HL-60/S4 (cell line): ENCODE measurements at regions not wholly inside any gene's neighbourhood (a gene's known extent, or its start where the extent isn't known, plus 50 kb on each side); places are given as distances from the start of the nearest gene placed in this dataset.
"Not testable (repeated sequence)": the region's sequence is repeated elsewhere in the genome, so short reads cannot be mapped to it uniquely, and the experiment has no call there.

Source experiments
- in situ Hi-C: fragments of 300-500 bp; cut with MboI; formaldehyde crosslinking; loops from 2 replicates; pipeline ENCODE4 v1.14.3; 2022; ENCODE audit warnings: low sequenced_read_pairs

DNA sequence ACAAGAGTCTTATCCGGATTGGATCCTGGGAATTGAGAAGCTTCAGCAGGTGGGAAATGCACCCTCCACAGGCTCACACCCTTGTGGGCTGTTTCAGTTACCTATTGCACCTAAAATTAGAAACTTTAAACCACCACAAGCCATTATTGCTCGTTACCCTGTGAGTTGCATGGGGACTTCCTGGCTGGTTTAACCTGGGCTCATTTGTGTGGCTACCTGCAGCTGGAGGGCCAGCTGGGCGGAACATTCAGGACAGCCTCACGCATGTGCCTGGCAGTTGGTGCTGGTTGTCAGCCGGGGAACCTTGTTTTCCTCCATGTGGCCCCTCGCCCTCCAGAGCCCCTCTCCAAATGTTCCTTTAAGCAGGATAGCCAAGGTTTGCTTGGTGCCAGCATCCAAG, 118.5 kb upstream of the DEFB108B start:
- in situ Hi-C loops: not testable (repeated sequence)

DNA sequence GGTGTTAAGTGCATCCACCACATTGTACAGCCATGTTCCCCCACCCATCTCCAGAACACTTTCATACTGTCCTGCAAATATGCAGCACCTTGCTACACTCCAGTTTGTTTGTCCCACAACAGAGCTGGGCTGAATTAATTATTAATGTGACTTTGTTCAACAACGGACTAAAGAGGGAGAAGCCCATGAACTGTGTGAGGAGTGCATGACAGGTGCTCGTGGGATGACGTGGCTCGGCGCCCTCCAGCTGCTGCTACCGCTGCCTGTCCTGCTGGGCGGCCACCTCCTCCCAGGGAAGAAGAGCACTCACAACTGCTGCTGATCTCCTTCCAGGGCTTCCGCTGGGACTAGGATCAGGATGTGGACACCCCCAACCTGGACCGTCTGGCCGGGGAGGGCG, 111.2 kb upstream of the DEFB108B start:
- in situ Hi-C loops: not testable (repeated sequence)

GRCh38 chr11:71723991-71724390, 109.0 kb upstream of the DEFB108B start:
- in situ Hi-C loops: not testable (repeated sequence)

- in situ Hi-C loops: loop anchor here (25.0 kb wide), 1 partner anchor 93 kb away; no protein-coding TSS in a partner anchor
Observed at GRCh38 chr11:71730748-71731147, 102.3 kb upstream of the DEFB108B start.

DNA sequence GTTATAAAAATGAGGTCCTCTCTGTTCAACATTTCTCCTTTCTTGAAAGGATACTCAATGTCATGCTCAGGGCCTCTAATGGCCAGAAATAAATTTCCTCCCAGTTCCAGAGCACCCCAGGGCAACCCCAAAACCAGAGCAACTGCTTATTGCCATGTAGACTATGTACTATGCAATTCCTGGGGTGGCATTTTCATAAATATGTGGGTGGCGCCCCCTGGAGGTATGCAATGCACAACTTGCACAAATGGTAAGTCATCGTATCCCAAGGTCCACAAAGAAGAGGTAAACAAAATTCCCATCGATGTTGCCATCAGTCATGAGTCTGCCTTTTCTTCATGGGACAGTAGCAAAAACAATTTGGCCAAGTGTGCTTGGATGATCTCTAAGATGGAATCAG, 98.6 kb upstream of the DEFB108B start:
- in situ Hi-C loops: loop anchor here (25.0 kb wide), 1 partner anchor 97 kb away; no protein-coding TSS in a partner anchor

GRCh38 chr11:71738317-71738716, 94.7 kb upstream of the DEFB108B start:
- in situ Hi-C loops: loop anchor here (25.0 kb wide), 1 partner anchor 101 kb away; no protein-coding TSS in a partner anchor

DNA sequence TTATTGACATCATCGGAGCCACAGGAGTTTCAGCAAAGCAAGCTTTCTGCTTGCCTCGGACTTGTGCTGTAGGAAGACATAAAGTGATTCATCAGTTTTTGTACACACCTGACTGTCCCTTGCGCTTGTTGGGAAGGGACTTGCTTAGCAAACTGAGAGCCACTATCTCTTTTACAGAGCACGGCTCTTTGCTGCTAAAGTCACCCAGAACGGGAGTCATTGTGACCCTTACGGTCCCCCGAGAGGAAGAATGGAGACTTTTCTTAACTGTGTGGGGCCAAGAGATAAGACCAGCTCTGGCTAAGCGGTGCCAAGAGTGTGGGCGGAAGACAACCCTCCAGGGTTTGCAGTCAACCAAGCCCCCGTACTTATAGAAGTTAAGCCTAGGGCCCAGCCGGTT, 89.6 kb upstream of the DEFB108B start:
- in situ Hi-C loops: loop anchor here (25.0 kb wide), 1 partner anchor 106 kb away; no protein-coding TSS in a partner anchor

GRCh38 chr11:71745656-71746055, 87.3 kb upstream of the DEFB108B start:
- in situ Hi-C loops: loop anchor here (25.0 kb wide), 1 partner anchor 108 kb away; no protein-coding TSS in a partner anchor

GRCh38 chr11:71746263-71746662, 86.7 kb upstream of the DEFB108B start:
- in situ Hi-C loops: loop anchor here (25.0 kb wide), 1 partner anchor 109 kb away; no protein-coding TSS in a partner anchor

DNA sequence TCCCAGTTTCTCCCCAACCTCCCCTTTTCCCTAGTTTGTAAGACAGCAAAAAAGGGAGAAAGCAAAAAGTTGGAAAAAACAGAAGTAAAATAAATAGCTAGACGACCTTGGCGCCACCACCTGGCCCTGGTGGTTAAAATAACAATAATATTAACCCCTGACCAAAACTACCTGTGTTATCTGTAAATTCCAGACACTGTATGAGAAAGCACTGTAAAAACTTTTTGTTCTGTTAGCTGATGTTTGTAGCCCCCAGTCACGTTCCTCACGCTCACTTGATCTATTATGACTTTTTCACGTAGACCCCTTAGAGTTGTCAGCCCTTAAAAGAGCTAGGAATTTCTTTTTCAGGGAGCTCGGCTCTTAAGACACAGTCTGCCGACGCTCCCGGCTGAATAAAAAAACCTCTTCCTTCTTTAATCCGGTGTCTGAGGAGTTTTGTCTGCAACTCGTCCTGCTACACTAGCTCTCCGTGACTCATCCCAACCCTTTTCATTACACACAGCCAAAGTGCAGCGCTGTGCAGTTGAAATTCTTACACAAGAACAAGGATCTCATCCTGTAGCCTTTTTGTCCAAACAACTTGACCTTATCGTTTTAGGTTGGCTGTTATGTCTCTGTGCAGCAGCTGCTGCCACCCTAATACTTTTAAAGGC, 83.9 kb upstream of the DEFB108B start:
- in situ Hi-C loops: loop anchor here (25.0 kb wide), 1 partner anchor 112 kb away; no protein-coding TSS in a partner anchor

GRCh38 chr11:71750908-71751307, 82.1 kb upstream of the DEFB108B start:
- in situ Hi-C loops: not testable (repeated sequence)

GRCh38 chr11:71764695-71765491, 68.1 kb upstream of the DEFB108B start:
- in situ Hi-C loops: not testable (repeated sequence)

GRCh38 chr11:71767016-71767415, 66.0 kb upstream of the DEFB108B start:
- in situ Hi-C loops: not testable (repeated sequence)

DNA sequence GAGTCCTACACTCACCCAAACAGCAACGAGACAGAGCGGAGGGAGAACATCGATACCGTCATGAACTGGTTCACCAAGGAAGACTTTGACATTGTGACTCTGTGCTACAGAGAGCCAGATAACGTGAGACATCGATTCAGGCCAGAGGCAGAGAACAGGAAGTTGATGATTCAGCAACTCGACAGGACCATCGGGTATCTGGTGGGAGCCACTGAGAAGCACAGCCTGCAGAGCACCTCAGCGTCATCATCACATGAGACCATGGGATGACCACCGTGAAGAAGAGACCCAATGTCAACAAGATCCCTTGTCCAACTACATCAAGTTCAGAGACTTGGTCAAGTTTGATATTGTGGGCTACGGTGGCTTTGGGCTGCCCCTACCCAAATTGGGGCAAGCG, 60.8 kb upstream of the DEFB108B start:
- in situ Hi-C loops: not testable (repeated sequence)

DNA sequence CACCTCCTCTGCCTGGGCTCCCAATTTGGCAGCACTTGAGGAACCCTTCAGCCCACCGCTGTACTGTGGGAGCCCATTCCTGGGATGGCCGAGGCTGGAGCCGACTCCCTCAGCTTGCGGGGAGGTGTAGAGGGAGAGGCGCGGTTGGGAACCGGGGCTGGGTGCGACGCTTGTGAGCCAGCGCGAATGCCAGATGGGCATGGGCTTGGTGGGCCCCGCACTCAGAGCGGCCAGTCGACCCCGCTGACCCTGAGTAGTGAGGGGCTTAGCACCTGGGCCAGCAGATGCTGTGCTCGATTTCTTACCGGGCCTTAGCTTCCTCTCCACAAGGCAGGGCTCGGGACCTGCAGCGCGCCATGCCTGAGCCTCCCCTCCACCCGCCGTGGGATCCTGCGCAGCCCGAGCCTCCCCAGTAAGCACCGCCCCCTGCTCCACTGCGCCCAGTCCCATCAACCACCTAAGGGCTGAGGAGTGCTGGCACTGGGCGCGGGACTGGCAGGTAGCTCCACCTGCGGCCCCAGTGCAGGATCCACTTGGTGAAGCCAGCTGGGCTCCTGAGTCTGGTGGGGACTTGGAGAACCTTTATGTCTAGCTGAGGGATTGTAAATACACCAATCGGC, 58.3 kb upstream of the DEFB108B start:
- in situ Hi-C loops: no loop called here

- in situ Hi-C loops: not testable (repeated sequence)
Observed at GRCh38 chr11:71780116-71780515, 52.9 kb upstream of the DEFB108B start.

GRCh38 chr11:71780771-71781170, 52.2 kb upstream of the DEFB108B start:
- in situ Hi-C loops: not testable (repeated sequence)

- in situ Hi-C loops: not testable (repeated sequence)
Observed at GRCh38 chr11:71781491-71781890, 51.5 kb upstream of the DEFB108B start.

DNA sequence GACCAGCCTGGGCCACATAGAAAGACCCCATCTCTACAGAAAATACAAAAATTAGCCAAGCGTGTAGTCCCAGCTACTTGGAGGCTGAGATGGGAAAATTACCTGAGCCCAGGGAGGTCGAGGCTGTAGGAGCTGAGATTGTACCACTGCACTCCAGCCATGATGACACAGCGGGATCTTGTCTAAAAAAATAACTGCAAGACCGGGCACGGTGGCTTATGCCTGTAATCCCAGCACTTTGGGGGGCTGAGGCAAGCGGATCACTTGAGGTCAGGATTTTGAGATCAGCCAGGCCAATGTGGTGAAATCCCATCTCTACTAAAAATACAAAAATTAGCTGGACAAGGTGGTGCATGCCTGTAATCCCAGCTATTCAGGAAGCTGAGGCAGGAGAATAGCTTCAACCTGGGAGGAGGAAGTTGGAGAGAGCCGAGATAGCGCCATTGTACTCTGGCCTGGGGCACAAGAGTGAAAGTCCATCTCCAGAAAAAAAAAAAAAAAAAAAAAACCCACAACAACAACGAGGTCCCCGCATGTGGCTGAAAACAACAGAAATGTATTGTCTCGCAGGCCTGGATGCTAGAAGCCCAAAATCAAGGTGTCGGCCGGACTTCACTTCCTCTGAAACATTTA, 50.7 kb upstream of the DEFB108B start:
- in situ Hi-C loops: not testable (repeated sequence)

GRCh38 chr11:71783191-71783590, 49.8 kb upstream of the DEFB108B start:
- in situ Hi-C loops: not testable (repeated sequence)
